ENCODE measurements at regions not wholly inside any gene's neighbourhood (a gene's known extent, or its start where the extent isn't known, plus 50 kb on each side); places are given as distances from the start of the nearest gene placed in this dataset.

DNA sequence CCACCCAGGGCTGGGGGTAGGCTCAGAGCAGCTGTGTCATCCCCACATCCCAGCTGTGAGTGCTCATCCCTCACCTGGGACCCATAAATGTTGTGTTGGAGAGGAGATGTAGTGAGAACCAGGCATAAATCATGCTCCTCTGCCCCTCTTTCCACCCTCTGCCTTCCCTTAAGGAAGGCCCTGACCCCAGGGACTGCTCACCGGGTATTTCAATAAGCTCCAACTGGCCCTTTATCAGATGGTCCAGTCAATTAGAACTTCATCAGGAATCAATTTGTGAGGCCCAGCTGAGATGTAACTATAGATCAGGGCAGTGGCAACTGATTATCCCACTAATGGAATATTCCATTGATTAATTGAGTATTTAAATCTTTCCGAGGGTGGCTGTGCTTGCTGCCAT lies 50.8 kb upstream of the NTRK3 start:
- no peak for TF ChIP-seq EZH2phosphoT487 (IDR thresholded peaks at IDR 0.05; ENCODE audit: borderline replicate concordance, low read length)
- TF ChIP-seq, protein P1, sequence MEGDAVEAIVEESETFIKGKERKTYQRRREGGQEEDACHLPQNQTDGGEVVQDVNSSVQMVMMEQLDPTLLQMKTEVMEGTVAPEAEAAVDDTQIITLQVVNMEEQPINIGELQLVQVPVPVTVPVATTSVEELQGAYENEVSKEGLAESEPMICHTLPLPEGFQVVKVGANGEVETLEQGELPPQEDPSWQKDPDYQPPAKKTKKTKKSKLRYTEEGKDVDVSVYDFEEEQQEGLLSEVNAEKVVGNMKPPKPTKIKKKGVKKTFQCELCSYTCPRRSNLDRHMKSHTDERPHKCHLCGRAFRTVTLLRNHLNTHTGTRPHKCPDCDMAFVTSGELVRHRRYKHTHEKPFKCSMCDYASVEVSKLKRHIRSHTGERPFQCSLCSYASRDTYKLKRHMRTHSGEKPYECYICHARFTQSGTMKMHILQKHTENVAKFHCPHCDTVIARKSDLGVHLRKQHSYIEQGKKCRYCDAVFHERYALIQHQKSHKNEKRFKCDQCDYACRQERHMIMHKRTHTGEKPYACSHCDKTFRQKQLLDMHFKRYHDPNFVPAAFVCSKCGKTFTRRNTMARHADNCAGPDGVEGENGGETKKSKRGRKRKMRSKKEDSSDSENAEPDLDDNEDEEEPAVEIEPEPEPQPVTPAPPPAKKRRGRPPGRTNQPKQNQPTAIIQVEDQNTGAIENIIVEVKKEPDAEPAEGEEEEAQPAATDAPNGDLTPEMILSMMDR (IDR thresholded peaks at IDR 0.05; ENCODE audit: low read depth, low read length, poor library complexity, severe bottlenecking), result no peak
- H3F3A ChIP-seq (ENCODE audit: control insufficient read depth, insufficient read depth), result no peaks in the 10 kb centered on the region
- H3K9me3 ChIP-seq (ENCODE audit: control insufficient read depth, insufficient read depth, low read length), result no peaks in the 10 kb centered on the region
- H3K27me3 ChIP-seq (ENCODE audit: control insufficient read depth, low read length), result peaks cover 7% of the 10 kb centered on the region; the same call in 1 of the 2 replicates
- H3K4me2 ChIP-seq (ENCODE audit: low read length), result no peak overlapping the region
- no peak overlapping the region for H3K4me3 ChIP-seq (ENCODE audit: low read length)
- no peaks in the 10 kb centered on the region for H3K79me2 ChIP-seq (ENCODE audit: control insufficient read depth, low read length)
- H3K9me2 ChIP-seq (replicated peaks; ENCODE audit: control insufficient read depth, low read length), result no peaks in the 10 kb centered on the region
- no peaks in the 10 kb centered on the region for H4K20me1 ChIP-seq (ENCODE audit: control insufficient read depth, insufficient read depth, low read depth, low read length)
- H3K36me3 ChIP-seq (ENCODE audit: control insufficient read depth, low read length), result no peaks in the 10 kb centered on the region
- H3K4me1 ChIP-seq (ENCODE audit: control insufficient read depth, low read length), result no peaks in the 10 kb centered on the region
- no peak overlapping the region for H3K27ac ChIP-seq (ENCODE audit: low read depth, low read length)

All from DOHH2 (cell line).